ENCODE measurements at regions not wholly inside any gene's neighbourhood (a gene's known extent, or its start where the extent isn't known, plus 50 kb on each side); places are given as distances from the start of the nearest gene placed in this dataset.

DNA sequence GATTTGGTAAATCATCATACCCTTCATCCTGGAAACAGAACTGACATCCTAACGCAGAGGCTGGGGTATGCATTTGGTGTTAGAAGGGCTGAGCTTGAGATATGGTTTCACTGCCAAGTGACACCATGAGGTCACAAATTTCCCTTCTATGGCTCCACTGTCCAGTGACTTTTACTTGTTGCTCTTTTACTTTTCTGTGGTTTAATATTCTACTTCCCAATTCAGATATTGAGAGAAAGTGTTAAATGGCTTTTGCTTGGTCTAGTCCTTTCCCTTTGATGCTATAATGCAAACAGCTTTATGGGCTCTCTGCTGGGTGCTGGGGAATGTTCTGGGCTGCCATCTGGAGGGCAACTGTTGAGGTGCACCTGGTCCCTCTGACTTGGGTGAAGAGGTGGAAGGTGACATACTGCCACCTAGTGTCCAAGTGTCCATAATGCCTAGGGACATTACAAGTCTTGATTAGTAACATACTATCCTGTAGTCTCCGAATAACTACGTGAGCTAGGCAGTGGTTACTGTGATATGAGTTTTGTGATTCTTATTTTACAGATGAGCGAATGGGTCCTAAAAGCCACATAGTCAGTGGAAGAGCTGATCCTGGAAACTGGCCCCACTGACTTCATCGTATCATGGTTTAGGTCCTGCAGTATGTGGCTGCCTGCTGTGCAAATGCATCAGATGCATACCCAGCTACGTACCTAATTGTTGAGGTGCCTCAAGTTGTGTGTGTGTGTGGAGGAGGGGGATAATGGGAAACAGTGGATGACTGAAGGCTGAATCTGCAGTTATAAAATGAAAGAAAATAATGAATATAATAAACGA lies 149.1 kb upstream of the RAG2 start:
- 6% methylated on average over 7 of the region's 7 CpGs for WGBS (ENCODE audit: missing lambda C conversion rate)
- ChIA-PET CTCF (interaction anchor here (0.6 to 7.8 kb wide), 52 partner anchors 8 to 233 kb away, joined by 3 to 155 read pairs (median 4); partner anchors contain the start of gene RAG1), POLR2A (interaction anchor here (1.4 kb wide), 1 partner anchor 45 kb away, joined by 5 read pairs; no protein-coding TSS in a partner anchor)
- Histone ChIP-seq H3K9me3 (no peaks in the 10 kb centered on the region), H3K4me2 (no peak overlapping the region), H3K27ac (no peak overlapping the region), H3K4me3 (no peak overlapping the region), H3K4me1 (no peaks in the 10 kb centered on the region)
- FAIRE-seq (peak; percentile 98), DNase-seq (ENCODE audit: low read depth in 1 of 2, low spot score in 1 of 2) (peak; percentile 49 to 92), ATAC-seq (peak; percentile 96 to 99)
- TF ChIP-seq, protein P1, sequence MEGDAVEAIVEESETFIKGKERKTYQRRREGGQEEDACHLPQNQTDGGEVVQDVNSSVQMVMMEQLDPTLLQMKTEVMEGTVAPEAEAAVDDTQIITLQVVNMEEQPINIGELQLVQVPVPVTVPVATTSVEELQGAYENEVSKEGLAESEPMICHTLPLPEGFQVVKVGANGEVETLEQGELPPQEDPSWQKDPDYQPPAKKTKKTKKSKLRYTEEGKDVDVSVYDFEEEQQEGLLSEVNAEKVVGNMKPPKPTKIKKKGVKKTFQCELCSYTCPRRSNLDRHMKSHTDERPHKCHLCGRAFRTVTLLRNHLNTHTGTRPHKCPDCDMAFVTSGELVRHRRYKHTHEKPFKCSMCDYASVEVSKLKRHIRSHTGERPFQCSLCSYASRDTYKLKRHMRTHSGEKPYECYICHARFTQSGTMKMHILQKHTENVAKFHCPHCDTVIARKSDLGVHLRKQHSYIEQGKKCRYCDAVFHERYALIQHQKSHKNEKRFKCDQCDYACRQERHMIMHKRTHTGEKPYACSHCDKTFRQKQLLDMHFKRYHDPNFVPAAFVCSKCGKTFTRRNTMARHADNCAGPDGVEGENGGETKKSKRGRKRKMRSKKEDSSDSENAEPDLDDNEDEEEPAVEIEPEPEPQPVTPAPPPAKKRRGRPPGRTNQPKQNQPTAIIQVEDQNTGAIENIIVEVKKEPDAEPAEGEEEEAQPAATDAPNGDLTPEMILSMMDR (IDR thresholded peaks at IDR 0.05): peak; percentile 99
- TF ChIP-seq RAD21 (conservative IDR thresholded peaks at IDR 0.05 in 1 of 2, IDR thresholded peaks at IDR 0.05 in 1 of 2) (peak; percentile 75 to 83), RCOR1 (IDR thresholded peaks at IDR 0.05; ENCODE audit: low read depth, low read length) (no peak), USF2 (IDR thresholded peaks at IDR 0.05) (no peak), MAX (IDR thresholded peaks at IDR 0.05) (0 out of 2 replicates have a peak, but pooled peaks have one; percentile 21), SMC3 (IDR thresholded peaks at IDR 0.05) (peak; percentile 89)

DNA sequence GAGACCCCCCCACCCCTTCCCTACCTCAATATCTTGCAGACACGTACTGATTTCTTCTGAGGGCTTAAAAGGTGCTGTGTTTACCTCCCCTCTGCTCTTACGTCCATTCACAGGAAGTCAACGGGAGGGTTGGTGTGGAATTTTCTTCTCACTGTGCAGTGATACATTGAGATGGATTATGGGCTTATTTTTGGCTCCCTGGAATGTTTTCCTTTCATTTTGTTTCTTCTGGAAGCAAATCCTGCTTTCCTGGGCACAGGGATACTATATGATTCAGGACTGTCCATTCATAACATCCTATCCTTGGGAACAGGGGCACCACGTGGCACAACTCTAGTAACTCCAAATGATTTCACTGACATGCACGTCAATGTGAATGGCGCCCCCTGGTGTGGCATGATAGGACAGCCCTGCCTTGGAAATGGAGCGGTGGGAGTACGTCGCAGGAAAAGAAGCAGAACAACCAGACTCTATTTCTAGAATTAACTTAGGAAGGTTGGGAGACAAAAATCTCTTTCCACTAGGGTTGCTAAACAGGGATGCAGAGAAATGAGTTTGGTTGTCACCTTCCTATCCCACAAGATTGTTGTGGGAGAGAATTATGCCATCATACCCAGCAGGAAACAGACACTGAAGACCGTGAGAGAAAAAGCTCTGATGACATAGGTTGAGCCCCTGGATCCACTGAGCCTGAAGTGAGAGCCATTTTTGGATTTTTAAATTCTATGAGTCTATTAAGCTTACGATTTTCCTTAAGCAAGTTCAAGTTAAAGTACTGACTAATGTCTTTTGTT lies 146.5 kb upstream of the RAG2 start:
- ChIA-PET POLR2A (interaction anchor here (0.7 kb wide), 1 partner anchor 12 kb away, joined by 3 read pairs; no protein-coding TSS in a partner anchor), CTCF (interaction anchor here (0.6 to 3.2 kb wide), 10 partner anchors 26 to 388 kb away, joined by 3 to 29 read pairs (median 4); no protein-coding TSS in a partner anchor)
- TF ChIP-seq HDAC2 (IDR thresholded peaks at IDR 0.05) (no peak), MAX (IDR thresholded peaks at IDR 0.05) (peak; percentile 62), USF2 (IDR thresholded peaks at IDR 0.05) (peak; percentile 47), ZC3H11A (IDR thresholded peaks at IDR 0.05) (no peak), FOSB (CRISPR knock-in tag; IDR thresholded peaks at IDR 0.05) (no peak), RCOR1 (IDR thresholded peaks at IDR 0.05; ENCODE audit: low read depth, low read length) (no peak), NPAS2 (CRISPR knock-in tag; IDR thresholded peaks at IDR 0.05; ENCODE audit: borderline replicate concordance) (no peak), MAFK (IDR thresholded peaks at IDR 0.05; ENCODE audit: partially characterized antibody) (no peak), ATOH8 (CRISPR knock-in tag; IDR thresholded peaks at IDR 0.05; ENCODE audit: low read depth) (no peak), RFX5 (IDR thresholded peaks at IDR 0.05) (no peak), JUNB (IDR thresholded peaks at IDR 0.05) (no peak), ZSCAN20 (CRISPR knock-in tag; IDR thresholded peaks at IDR 0.05) (no peak), SMC3 (IDR thresholded peaks at IDR 0.05) (peak; percentile 37; the same call in 2 of the 3 replicates)
- TF ChIP-seq, protein P1 (IDR thresholded peaks at IDR 0.05): peak; percentile 51
- ATAC-seq (peak in 1 of 2 experiments; percentile 81; a peak in 3 of 6 replicates), DNase-seq (ENCODE audit: low read depth in 1 of 2, low spot score in 1 of 2) (peak; percentile 8 to 73), FAIRE-seq (no peak)
- 24% methylated on average over 11 of the region's 11 CpGs for WGBS (ENCODE audit: missing lambda C conversion rate)
- Histone ChIP-seq H3K27ac (no peak overlapping the region), H3K4me2 (peak overlapping the region; percentile 28; the same call in 1 of the 3 replicates), H3K4me1 (no peaks in the 10 kb centered on the region), H3K4me3 (no peak overlapping the region), H3K9me3 (no peaks in the 10 kb centered on the region)
